ENCODE measurements at regions not wholly inside any gene's neighbourhood (a gene's known extent, or its start where the extent isn't known, plus 50 kb on each side); places are given as distances from the start of the nearest gene placed in this dataset.

GRCh38 chr6:25197111-25197510, 82.1 kb upstream of the CARMIL1 start:
- TF ChIP-seq FOXP2 (optimal IDR thresholded peaks at IDR 0.05; ENCODE audit: borderline replicate concordance, extremely low read depth, extremely low read length, insufficient read depth) (no peak), POLR2AphosphoS5 (IDR thresholded peaks at IDR 0.05; ENCODE audit: low read depth, low read length) (no peak)

DNA sequence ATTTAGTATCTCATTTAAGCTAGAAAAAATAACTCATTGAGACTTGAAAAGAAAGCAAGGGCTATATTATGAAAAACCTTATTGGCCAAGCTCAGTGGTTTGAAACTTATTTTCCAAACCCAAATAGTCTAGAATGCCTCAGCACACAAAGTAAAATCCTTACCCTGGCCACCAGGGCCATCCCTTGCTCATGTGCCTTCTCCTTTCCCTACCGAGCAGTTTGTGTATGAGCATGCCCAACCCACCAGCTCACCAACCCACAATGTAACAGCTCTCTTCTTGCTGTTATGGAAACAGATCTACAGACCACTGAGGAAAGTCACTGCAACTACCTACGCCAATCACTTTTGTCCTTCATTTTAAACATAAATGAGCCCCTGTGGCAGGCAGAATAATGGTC, 79.6 kb upstream of the CARMIL1 start:
- no peak for TF ChIP-seq TAF1 (IDR thresholded peaks at IDR 0.05; ENCODE audit: borderline replicate concordance, insufficient read depth, low read length)

- TF ChIP-seq POLR2AphosphoS5 (IDR thresholded peaks at IDR 0.05; ENCODE audit: low read depth, low read length) (no peak), TAF1 (IDR thresholded peaks at IDR 0.05; ENCODE audit: borderline replicate concordance, insufficient read depth, low read length) (no peak), SIN3A (IDR thresholded peaks at IDR 0.05; ENCODE audit: borderline replicate concordance, insufficient read depth, low read length) (no peak), FOXP2 (optimal IDR thresholded peaks at IDR 0.05; ENCODE audit: borderline replicate concordance, extremely low read depth, extremely low read length, insufficient read depth) (no peak)
- TF ChIP-seq, protein P1, sequence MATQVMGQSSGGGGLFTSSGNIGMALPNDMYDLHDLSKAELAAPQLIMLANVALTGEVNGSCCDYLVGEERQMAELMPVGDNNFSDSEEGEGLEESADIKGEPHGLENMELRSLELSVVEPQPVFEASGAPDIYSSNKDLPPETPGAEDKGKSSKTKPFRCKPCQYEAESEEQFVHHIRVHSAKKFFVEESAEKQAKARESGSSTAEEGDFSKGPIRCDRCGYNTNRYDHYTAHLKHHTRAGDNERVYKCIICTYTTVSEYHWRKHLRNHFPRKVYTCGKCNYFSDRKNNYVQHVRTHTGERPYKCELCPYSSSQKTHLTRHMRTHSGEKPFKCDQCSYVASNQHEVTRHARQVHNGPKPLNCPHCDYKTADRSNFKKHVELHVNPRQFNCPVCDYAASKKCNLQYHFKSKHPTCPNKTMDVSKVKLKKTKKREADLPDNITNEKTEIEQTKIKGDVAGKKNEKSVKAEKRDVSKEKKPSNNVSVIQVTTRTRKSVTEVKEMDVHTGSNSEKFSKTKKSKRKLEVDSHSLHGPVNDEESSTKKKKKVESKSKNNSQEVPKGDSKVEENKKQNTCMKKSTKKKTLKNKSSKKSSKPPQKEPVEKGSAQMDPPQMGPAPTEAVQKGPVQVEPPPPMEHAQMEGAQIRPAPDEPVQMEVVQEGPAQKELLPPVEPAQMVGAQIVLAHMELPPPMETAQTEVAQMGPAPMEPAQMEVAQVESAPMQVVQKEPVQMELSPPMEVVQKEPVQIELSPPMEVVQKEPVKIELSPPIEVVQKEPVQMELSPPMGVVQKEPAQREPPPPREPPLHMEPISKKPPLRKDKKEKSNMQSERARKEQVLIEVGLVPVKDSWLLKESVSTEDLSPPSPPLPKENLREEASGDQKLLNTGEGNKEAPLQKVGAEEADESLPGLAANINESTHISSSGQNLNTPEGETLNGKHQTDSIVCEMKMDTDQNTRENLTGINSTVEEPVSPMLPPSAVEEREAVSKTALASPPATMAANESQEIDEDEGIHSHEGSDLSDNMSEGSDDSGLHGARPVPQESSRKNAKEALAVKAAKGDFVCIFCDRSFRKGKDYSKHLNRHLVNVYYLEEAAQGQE (IDR thresholded peaks at IDR 0.05; ENCODE audit: insufficient read depth in 1 of 2, low read depth in 2 of 2, low read length in 2 of 2): no peak
These were observed 76.7 kb upstream of the CARMIL1 start for GRCh38 chr6:25202504-25202903.

DNA sequence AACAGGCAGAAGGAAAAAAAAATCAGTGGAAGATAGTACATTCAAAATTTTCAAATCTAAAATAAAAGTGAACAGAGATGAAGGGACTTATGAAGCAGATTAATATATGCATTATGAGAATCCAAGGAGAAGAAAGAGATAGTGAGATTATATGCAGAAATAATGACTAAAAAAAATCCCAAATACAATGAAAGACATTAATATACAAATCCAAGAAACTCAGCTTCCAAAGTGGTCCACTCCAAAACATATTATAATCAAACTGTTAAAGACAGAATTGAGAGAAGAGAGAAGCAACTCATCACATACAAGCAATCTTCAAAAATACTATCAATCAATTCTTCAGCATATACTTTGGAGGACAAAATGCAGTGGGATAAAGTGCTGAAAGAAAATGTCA, 73.5 kb upstream of the CARMIL1 start:
- TF ChIP-seq, protein P1 (IDR thresholded peaks at IDR 0.05; ENCODE audit: insufficient read depth in 1 of 2, low read depth in 2 of 2, low read length in 2 of 2): no peak
- TF ChIP-seq SIN3A (IDR thresholded peaks at IDR 0.05; ENCODE audit: borderline replicate concordance, insufficient read depth, low read length) (no peak), TAF1 (IDR thresholded peaks at IDR 0.05; ENCODE audit: borderline replicate concordance, insufficient read depth, low read length) (no peak), POLR2AphosphoS5 (IDR thresholded peaks at IDR 0.05; ENCODE audit: low read depth, low read length) (no peak), FOXP2 (optimal IDR thresholded peaks at IDR 0.05; ENCODE audit: borderline replicate concordance, extremely low read depth, extremely low read length, insufficient read depth) (no peak)

GRCh38 chr6:25215881-25216280, 63.3 kb upstream of the CARMIL1 start:
- no peak for TF ChIP-seq TAF1 (IDR thresholded peaks at IDR 0.05; ENCODE audit: borderline replicate concordance, insufficient read depth, low read length)
- TF ChIP-seq POLR2AphosphoS5 (IDR thresholded peaks at IDR 0.05; ENCODE audit: low read depth, low read length): no peak
- TF ChIP-seq, protein P1 (IDR thresholded peaks at IDR 0.05; ENCODE audit: insufficient read depth in 1 of 2, low read depth in 2 of 2, low read length in 2 of 2): no peak
- TF ChIP-seq SIN3A (IDR thresholded peaks at IDR 0.05; ENCODE audit: borderline replicate concordance, insufficient read depth, low read length): no peak
- no peak for TF ChIP-seq FOXP2 (optimal IDR thresholded peaks at IDR 0.05; ENCODE audit: borderline replicate concordance, extremely low read depth, extremely low read length, insufficient read depth)

GRCh38 chr6:25217302-25217701, 61.9 kb upstream of the CARMIL1 start:
- no peak for TF ChIP-seq POLR2AphosphoS5 (IDR thresholded peaks at IDR 0.05; ENCODE audit: low read depth, low read length)

DNA sequence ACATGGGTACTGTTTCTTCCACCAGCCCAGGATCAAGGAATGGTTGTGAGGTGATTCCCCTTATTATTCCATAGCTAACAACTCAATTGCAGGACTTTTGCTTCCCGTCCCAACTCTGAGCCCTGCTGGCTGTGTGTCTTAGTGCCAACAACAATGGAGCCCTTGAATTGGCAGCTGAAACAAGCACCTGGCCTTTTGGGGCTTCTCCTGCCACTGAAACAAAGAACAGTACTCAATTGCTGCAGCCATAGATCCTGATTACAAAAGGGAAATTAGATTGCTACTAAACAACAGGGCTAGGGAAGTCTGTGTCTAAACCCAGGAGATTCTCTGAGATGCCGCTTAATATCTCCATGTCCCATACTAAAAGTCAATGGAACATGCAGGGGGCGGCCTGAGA, 61.3 kb upstream of the CARMIL1 start:
- TF ChIP-seq, protein P1 (IDR thresholded peaks at IDR 0.05; ENCODE audit: insufficient read depth in 1 of 2, low read depth in 2 of 2, low read length in 2 of 2): no peak
- TF ChIP-seq TAF1 (IDR thresholded peaks at IDR 0.05; ENCODE audit: borderline replicate concordance, insufficient read depth, low read length) (no peak), SIN3A (IDR thresholded peaks at IDR 0.05; ENCODE audit: borderline replicate concordance, insufficient read depth, low read length) (no peak), FOXP2 (optimal IDR thresholded peaks at IDR 0.05; ENCODE audit: borderline replicate concordance, extremely low read depth, extremely low read length, insufficient read depth) (no peak), POLR2AphosphoS5 (IDR thresholded peaks at IDR 0.05; ENCODE audit: low read depth, low read length) (no peak)
